ENCODE measurements at regions not wholly inside any gene's neighbourhood (a gene's known extent, or its start where the extent isn't known, plus 50 kb on each side); places are given as distances from the start of the nearest gene placed in this dataset.

GRCh38 chr4:62457356-62457755 is 1257.2 kb downstream of the ADGRL3 start:
- WGBS, 2 donors (ENCODE audit: low coverage in 1 of 2) = 42 to 59% methylated on average over 3 to 5 of the region's 5 CpGs
- in situ Hi-C loops (cut with MboI; ENCODE audit: low pct_ligation_motif_present in 1 of 4, low pct_unique_long_range_greater_than_20kb in 1 of 4, low sequenced_read_pairs in 3 of 4) (no loop called here), intact Hi-C loops (cut with DNase I; ENCODE audit: low total_unique reads) (no loop called here)
- Histone ChIP-seq H3K9me3 (no peaks in the 10 kb centered on the region), H3K4me3 (no peak overlapping the region), H3K4me1 (no peaks in the 10 kb centered on the region), H3K36me3 (no peaks in the 10 kb centered on the region), H3K27ac (no peak overlapping the region), H3K27me3 (no peaks in the 10 kb centered on the region)
- DNase-seq = no peak
- TF ChIP-seq POLR2AphosphoS5 (IDR thresholded peaks at IDR 0.05) = no peak
- no peak for TF ChIP-seq POLR2A (IDR thresholded peaks at IDR 0.05)
- no peak for TF ChIP-seq EP300 (IDR thresholded peaks at IDR 0.05; ENCODE audit: low read depth)
- TF ChIP-seq, protein P1, sequence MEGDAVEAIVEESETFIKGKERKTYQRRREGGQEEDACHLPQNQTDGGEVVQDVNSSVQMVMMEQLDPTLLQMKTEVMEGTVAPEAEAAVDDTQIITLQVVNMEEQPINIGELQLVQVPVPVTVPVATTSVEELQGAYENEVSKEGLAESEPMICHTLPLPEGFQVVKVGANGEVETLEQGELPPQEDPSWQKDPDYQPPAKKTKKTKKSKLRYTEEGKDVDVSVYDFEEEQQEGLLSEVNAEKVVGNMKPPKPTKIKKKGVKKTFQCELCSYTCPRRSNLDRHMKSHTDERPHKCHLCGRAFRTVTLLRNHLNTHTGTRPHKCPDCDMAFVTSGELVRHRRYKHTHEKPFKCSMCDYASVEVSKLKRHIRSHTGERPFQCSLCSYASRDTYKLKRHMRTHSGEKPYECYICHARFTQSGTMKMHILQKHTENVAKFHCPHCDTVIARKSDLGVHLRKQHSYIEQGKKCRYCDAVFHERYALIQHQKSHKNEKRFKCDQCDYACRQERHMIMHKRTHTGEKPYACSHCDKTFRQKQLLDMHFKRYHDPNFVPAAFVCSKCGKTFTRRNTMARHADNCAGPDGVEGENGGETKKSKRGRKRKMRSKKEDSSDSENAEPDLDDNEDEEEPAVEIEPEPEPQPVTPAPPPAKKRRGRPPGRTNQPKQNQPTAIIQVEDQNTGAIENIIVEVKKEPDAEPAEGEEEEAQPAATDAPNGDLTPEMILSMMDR (IDR thresholded peaks at IDR 0.05) = no peak

DNA sequence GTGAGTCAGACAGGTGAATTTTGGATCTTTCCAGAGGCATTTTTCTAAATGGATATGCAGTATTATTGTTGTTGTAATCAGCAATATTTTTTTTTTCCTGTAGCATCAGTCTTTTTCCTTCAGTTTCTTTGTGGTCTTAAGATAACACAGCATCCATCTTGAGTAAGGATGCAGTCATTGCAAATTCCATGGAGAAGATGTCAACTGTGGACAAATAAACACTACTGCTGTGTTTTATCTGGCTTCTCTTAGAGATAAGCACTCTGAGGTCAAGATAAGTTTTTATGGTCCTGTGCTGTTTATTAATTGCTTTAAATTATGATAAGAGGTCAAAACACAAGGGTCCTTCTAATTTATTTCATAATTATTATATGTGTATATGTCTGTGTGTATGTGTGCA is 1255.7 kb downstream of the ADGRL3 start:
- intact Hi-C loops (cut with DNase I; ENCODE audit: low total_unique reads) = no loop called here
- H3K9me3 ChIP-seq = no peaks in the 10 kb centered on the region
- H3K27me3 ChIP-seq = no peaks in the 10 kb centered on the region
- H3K27ac ChIP-seq = no peak overlapping the region
- no peaks in the 10 kb centered on the region for H3K4me1 ChIP-seq
- TF ChIP-seq EP300 (IDR thresholded peaks at IDR 0.05; ENCODE audit: low read depth) (no peak), POLR2A (IDR thresholded peaks at IDR 0.05) (no peak), POLR2AphosphoS5 (IDR thresholded peaks at IDR 0.05) (no peak)
- TF ChIP-seq, protein P1 (IDR thresholded peaks at IDR 0.05) = no peak
- no peak for DNase-seq
- in situ Hi-C loops (cut with MboI; ENCODE audit: low pct_ligation_motif_present in 1 of 4, low pct_unique_long_range_greater_than_20kb in 1 of 4, low sequenced_read_pairs in 3 of 4) = no loop called here
- H3K4me3 ChIP-seq = no peak overlapping the region
- no peaks in the 10 kb centered on the region for H3K36me3 ChIP-seq

- no peaks in the 10 kb centered on the region for H3K36me3 ChIP-seq
- 80 to 86% methylated on average over 1 of the region's 1 CpG for WGBS, 2 donors (ENCODE audit: low coverage in 1 of 2)
- TF ChIP-seq EP300 (IDR thresholded peaks at IDR 0.05; ENCODE audit: low read depth) (no peak), POLR2A (IDR thresholded peaks at IDR 0.05) (no peak), POLR2AphosphoS5 (IDR thresholded peaks at IDR 0.05) (no peak)
- TF ChIP-seq, protein P1 (IDR thresholded peaks at IDR 0.05) = no peak
- no peaks in the 10 kb centered on the region for H3K4me1 ChIP-seq
- H3K27me3 ChIP-seq = no peaks in the 10 kb centered on the region
- no peak overlapping the region for H3K27ac ChIP-seq
- intact Hi-C loops (cut with DNase I; ENCODE audit: low total_unique reads) = no loop called here
- H3K9me3 ChIP-seq = no peaks in the 10 kb centered on the region
- no peak overlapping the region for H3K4me3 ChIP-seq
- in situ Hi-C loops (cut with MboI; ENCODE audit: low pct_ligation_motif_present in 1 of 4, low pct_unique_long_range_greater_than_20kb in 1 of 4, low sequenced_read_pairs in 3 of 4) = no loop called here
- DNase-seq = no peak
Observed at GRCh38 chr4:62454535-62454934, 1254.4 kb downstream of the ADGRL3 start.

DNA sequence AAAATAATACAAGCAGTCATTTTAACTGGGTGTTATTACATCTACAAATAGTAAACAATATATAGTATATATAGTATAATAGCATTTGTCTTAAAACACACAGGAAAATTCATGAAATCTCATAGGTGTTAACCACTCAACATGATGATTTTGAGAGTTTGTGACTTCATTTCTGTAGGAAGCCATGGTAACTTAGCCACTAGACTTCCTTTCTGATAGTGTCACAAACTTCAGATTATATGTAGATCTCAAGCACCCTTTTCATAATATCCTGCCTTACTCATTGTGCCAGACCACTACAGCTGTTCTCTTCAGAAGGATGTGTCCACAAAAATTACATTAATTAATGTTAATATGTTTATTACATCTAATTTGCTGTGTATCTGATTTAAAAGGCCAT is 1250.6 kb downstream of the ADGRL3 start:
- Histone ChIP-seq H3K27me3 (no peaks in the 10 kb centered on the region), H3K9me3 (peaks cover 0 to 4% of the 10 kb centered on the region in 2 donors), H3K27ac (no peak overlapping the region), H3K4me1 (no peaks in the 10 kb centered on the region), H3K4me3 (no peak overlapping the region), H3K36me3 (no peaks in the 10 kb centered on the region)
- DNase-seq = no peak
- in situ Hi-C loops (cut with MboI; ENCODE audit: low pct_ligation_motif_present in 1 of 4, low pct_unique_long_range_greater_than_20kb in 1 of 4, low sequenced_read_pairs in 3 of 4) (no loop called here), intact Hi-C loops (cut with DNase I; ENCODE audit: low total_unique reads) (no loop called here)
- TF ChIP-seq, protein P1 (IDR thresholded peaks at IDR 0.05) = no peak
- no peak for TF ChIP-seq EP300 (IDR thresholded peaks at IDR 0.05; ENCODE audit: low read depth)
- no peak for TF ChIP-seq POLR2AphosphoS5 (IDR thresholded peaks at IDR 0.05)
- TF ChIP-seq POLR2A (IDR thresholded peaks at IDR 0.05) = no peak
